Heart right ventricle (tissue), 16 donors: ENCODE measurements at regions not wholly inside any gene's neighbourhood (a gene's known extent, or its start where the extent isn't known, plus 50 kb on each side); places are given as distances from the start of the nearest gene placed in this dataset.

ENCODE experiments used
- ATAC-seq, 8 donors: fragments of 200-7000 bp; cut with Tn5 transposase; one replicate each; pipeline ENCODE4 v1.9.1; 2020; ENCODE audit warnings: mild to moderate bottlenecking in 8 of 8, moderate library complexity in 8 of 8, moderate number of reproducible peaks in 1 of 8
- DNase-seq, 2 donors: peaks; one replicate each; pipeline ENCODE4 v3.0.0-alpha.2; 2020
- H3K27ac ChIP-seq, 10 donors: fragments of 200-600 bp; sonication (generic) in 2 of 10; one replicate each; pipeline versions ENCODE4 v1.5.0 to v1.8.0; 2020 to 2022; ENCODE audit warnings: mild to moderate bottlenecking in 3 of 10
- H3K27me3 ChIP-seq, 7 donors: fragments of 200-600 bp; one replicate each; pipeline ENCODE4 v1.8.0; 2021 to 2022; ENCODE audit warnings: mild to moderate bottlenecking in 2 of 7
- H3K36me3 ChIP-seq, 9 donors: fragments of 200-600 bp; sonication (generic) in 1 of 9; one replicate each; pipeline versions ENCODE4 v1.5.0 to v1.8.0; 2020 to 2022; ENCODE audit warnings: mild to moderate bottlenecking in 2 of 9
- H3K4me1 ChIP-seq, 9 donors: fragments of 200-600 bp; sonication (generic) in 1 of 9; one replicate each; pipeline versions ENCODE4 v1.5.0 to v1.8.0; 2020 to 2022; ENCODE audit warnings: mild to moderate bottlenecking in 4 of 9
- H3K4me3 ChIP-seq, 10 donors: fragments of 200-600 bp; sonication (generic) in 2 of 10; one replicate each; pipeline versions ENCODE4 v1.5.0 to v1.8.0; 2020 to 2022; ENCODE audit warnings: mild to moderate bottlenecking in 7 of 10, moderate library complexity in 2 of 10
- H3K9me3 ChIP-seq, 11 donors: fragments of 200-600 bp in 10 of 11; sonication (generic) in 2 of 11; one replicate each; pipeline versions ENCODE4 v1.5.0 to v1.8.0; 2013 to 2022; ENCODE audit warnings: mild to moderate bottlenecking in 2 of 11, control low read depth in 1 of 11, moderate library complexity in 1 of 11
- CTCF ChIP-seq, 9 donors: fragments of 200-600 bp; sonication (generic) in 2 of 9; IDR thresholded peaks; one replicate each; pipeline versions ENCODE4 v1.5.0 to v1.8.0; 2021 to 2022; ENCODE audit warnings: antibody characterized with exemption in 9 of 9, mild to moderate bottlenecking in 5 of 9, moderate library complexity in 1 of 9
- WGBS, 2 donors: extraction: QIAGEN DNeasy Blood & Tissue Kit; methylation state at CpG; one replicate each; pipeline ENCODE4 v1.1.7; 2013; ENCODE audit warnings: inconsistent platforms in 1 of 2; 5-methylcytosine and 5-hydroxymethylcytosine counted together
- intact Hi-C, 10 donors: fragments of 100-400 bp; cut with DNase I; formaldehyde crosslinking; loops; one replicate each; pipeline versions ENCODE4 v1.11.1 to v1.14.2; 2022
- donor health status: Arrhythmogenic right ventricular cardiomyopathy.
- donor health status: ischemic (EF 13 %, LVEDD 7.1; RV severe dilation, severe dysfunction).
- donor health status: healthy with polysubstance abuse.
- donor health status: DM: no; HTN: yes; CAD: no.
- donor health status: DM: no; HTN: no; CAD: no.
- donor health status: ischemic (EF 25% LVEDD 6.9; RV normal size, moderate dysfunction).
- donor health status: ischemic (EF 25% LVEDD 5.7; RV mildly dilated, moderate dysfunction).
- donor health status: healthy.
- donor health status: DM: yes; HTN: yes; CAD: no.
- donor health status: Ischemic cardiomyopathy.
- donor health status: ischemic (EF 35%, LVEDD 5.7; RV mildly dilated, moderate dysfunction).
- donor health status: nonischemic (EF 11% LVEDD 7.7; RV severe dilation, severe dysfunction).
- donor health status: DM: yes; HTN: yes; CAD: no.
- donor health status: PGD.
- donor health status: ischemic (EF 29% LVEDD 5.4; RV normal size, mild dysfunction).
- donor health status: nonischemic (EF 23%, LVEDD 6.1; RV moderate dilation, normal function).

DNA sequence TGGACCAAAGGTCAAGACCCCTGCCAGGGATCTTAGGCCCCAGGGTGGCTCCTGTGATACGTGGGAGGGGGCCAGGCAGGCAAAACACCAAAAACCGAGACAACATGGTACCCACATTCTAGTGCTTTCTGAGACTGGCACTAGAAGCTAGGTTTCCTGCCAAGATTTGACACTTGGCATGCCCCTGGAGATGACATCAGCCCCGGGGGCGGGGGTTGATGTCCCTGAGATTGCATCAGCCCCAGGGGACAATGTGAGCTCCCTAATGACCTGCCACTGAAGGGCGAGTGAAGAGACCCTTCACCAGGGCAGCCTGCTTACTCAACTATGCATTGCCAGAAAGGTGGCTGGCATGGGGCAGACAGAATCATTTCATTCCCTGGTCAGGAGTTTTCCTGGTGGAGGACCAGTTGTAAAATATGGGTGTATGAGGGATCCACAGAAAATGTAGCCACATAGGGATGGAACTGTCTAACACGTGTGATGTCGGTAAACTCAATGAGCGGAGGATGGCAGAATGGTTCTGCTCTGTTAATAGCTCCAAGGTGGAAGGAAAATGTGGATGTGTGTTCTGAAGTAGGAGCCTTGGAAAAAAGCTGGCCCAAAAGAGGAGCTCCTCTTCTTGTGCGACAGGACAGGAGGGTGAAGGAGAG lies 219.7 kb downstream of the UNC5CL start:
- H3K4me3 ChIP-seq: no peak overlapping the region
- DNase-seq (no peak), ATAC-seq (peak in 1 of 8 donors; percentile 55)
- no peak overlapping the region for H3K27ac ChIP-seq
- no peaks in the 10 kb centered on the region for H3K4me1 ChIP-seq
- TF ChIP-seq CTCF (IDR thresholded peaks at IDR 0.05): no peak
- no peaks in the 10 kb centered on the region for H3K9me3 ChIP-seq
- intact Hi-C loops: no loop called here
- no peaks in the 10 kb centered on the region for H3K36me3 ChIP-seq
- peaks cover 0 to 3% (median 0%) of the 10 kb centered on the region in 7 donors for H3K27me3 ChIP-seq
- WGBS, 2 donors: 77 to 78% methylated on average over 9 of the region's 9 CpGs

- TF ChIP-seq CTCF (IDR thresholded peaks at IDR 0.05): no peak
- intact Hi-C loops: no loop called here
- H3K27me3 ChIP-seq: no peaks in the 10 kb centered on the region
- H3K4me1 ChIP-seq: no peaks in the 10 kb centered on the region
- no peak overlapping the region for H3K27ac ChIP-seq
- H3K36me3 ChIP-seq: no peaks in the 10 kb centered on the region
- no peaks in the 10 kb centered on the region for H3K9me3 ChIP-seq
- WGBS, 2 donors: 90 to 95% methylated on average over 6 of the region's 6 CpGs
- no peak for DNase-seq
- ATAC-seq: no peak
- no peak overlapping the region for H3K4me3 ChIP-seq
Observed at GRCh38 chr6:40817369-40817768, 221.7 kb downstream of the UNC5CL start.

GRCh38 chr6:40816601-40817000 lies 222.4 kb downstream of the UNC5CL start:
- Histone ChIP-seq H3K27ac (no peak overlapping the region), H3K36me3 (no peaks in the 10 kb centered on the region), H3K4me3 (no peak overlapping the region), H3K27me3 (no peaks in the 10 kb centered on the region), H3K9me3 (no peaks in the 10 kb centered on the region), H3K4me1 (no peaks in the 10 kb centered on the region)
- no peak for TF ChIP-seq CTCF (IDR thresholded peaks at IDR 0.05)
- 94 to 100% methylated on average over 2 of the region's 2 CpGs for WGBS, 2 donors
- ATAC-seq (no peak), DNase-seq (no peak)
- intact Hi-C loops: no loop called here

- peak in 2 of 8 donors; percentile 24 to 29 for ATAC-seq
- H3K4me1 ChIP-seq: no peaks in the 10 kb centered on the region
- intact Hi-C loops: no loop called here
- no peaks in the 10 kb centered on the region for H3K9me3 ChIP-seq
- no peak overlapping the region for H3K4me3 ChIP-seq
- no peaks in the 10 kb centered on the region for H3K36me3 ChIP-seq
- DNase-seq: no peak
- H3K27ac ChIP-seq: no peak overlapping the region
- no peaks in the 10 kb centered on the region for H3K27me3 ChIP-seq
- no peak for TF ChIP-seq CTCF (IDR thresholded peaks at IDR 0.05)
- 92 to 97% methylated on average over 12 of the region's 12 CpGs for WGBS, 2 donors
Observed at GRCh38 chr6:40815731-40816130, 223.3 kb downstream of the UNC5CL start.
